ENCODE measurements at regions not wholly inside any gene's neighbourhood (a gene's known extent, or its start where the extent isn't known, plus 50 kb on each side); places are given as distances from the start of the nearest gene placed in this dataset.
A peak's percentile ranks its signal among the peaks of the same experiment; 100 is the strongest.

DNA sequence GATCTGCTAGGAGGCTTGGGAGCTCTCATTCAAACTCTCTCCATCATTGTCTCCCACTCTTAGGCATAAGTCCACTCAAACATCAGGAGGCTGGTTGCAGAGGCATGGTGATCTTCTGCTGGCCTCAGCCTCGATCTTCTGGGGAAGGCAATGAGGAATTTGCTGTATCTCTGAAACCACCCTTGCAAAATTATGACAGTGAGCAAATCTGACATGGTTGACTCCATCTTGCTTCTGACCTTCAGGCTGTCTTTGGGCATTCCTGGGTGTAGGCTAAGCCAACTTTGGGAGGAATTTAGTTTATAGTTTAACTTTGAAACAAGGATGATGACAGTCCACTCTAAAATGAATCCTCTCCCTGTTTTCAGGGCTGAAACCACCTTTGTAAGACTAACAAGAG is 84.1 kb upstream of the ABCC4 start:
- no peak for ATAC-seq

DNA sequence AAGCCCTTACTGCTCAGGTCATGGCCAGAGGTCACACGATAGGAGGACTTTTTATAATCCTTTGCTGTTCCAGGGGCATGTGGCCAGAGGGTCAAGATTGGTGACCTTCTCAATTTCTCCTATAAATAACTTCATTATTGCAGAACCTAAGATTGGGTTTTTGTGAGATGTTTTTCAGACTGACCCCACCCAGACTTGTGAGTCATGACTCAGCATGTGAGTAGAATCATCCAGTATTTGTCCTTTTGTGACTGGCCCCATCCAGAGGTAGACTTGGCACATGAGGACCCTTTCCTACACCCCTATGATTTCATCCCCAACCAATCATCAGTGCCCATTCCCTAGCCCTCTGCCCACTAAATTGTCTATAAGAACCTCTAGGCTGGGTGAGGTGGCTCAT is 84.5 kb upstream of the ABCC4 start:
- Histone ChIP-seq H3K36me3 (no peaks in the 10 kb centered on the region), H3K4me3 (no peak overlapping the region), H3K27ac (no peak overlapping the region), H3K4me1 (no peaks in the 10 kb centered on the region), H3K27me3 (no peaks in the 10 kb centered on the region), H3K9me3 (no peaks in the 10 kb centered on the region)
- DNase-seq (no peak), ATAC-seq (no peak)
- no peak for TF ChIP-seq POLR2A (IDR thresholded peaks at IDR 0.05)
- TF ChIP-seq, protein P1, sequence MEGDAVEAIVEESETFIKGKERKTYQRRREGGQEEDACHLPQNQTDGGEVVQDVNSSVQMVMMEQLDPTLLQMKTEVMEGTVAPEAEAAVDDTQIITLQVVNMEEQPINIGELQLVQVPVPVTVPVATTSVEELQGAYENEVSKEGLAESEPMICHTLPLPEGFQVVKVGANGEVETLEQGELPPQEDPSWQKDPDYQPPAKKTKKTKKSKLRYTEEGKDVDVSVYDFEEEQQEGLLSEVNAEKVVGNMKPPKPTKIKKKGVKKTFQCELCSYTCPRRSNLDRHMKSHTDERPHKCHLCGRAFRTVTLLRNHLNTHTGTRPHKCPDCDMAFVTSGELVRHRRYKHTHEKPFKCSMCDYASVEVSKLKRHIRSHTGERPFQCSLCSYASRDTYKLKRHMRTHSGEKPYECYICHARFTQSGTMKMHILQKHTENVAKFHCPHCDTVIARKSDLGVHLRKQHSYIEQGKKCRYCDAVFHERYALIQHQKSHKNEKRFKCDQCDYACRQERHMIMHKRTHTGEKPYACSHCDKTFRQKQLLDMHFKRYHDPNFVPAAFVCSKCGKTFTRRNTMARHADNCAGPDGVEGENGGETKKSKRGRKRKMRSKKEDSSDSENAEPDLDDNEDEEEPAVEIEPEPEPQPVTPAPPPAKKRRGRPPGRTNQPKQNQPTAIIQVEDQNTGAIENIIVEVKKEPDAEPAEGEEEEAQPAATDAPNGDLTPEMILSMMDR (IDR thresholded peaks at IDR 0.05) = no peak
- WGBS (ENCODE audit: insufficient coverage, low coverage, low lambda C conversion rate, missing lambda C conversion rate) = 38% methylated on average over 1 of the region's 1 CpG
- intact Hi-C loops (cut with DNase I) = no loop called here

More for the DNA sequence above, 84.1 kb upstream of the ABCC4 start:
- no peaks in the 10 kb centered on the region for H3K9me3 ChIP-seq
- no peak for DNase-seq
- 33% methylated on average over 1 of the region's 1 CpG for WGBS (ENCODE audit: insufficient coverage, low coverage, low lambda C conversion rate, missing lambda C conversion rate)
- peaks cover 0 to 2% (median 0%) of the 10 kb centered on the region in 4 donors for H3K4me1 ChIP-seq
- no peaks in the 10 kb centered on the region for H3K36me3 ChIP-seq
- no peak for TF ChIP-seq POLR2A (IDR thresholded peaks at IDR 0.05)
- TF ChIP-seq, protein P1 (IDR thresholded peaks at IDR 0.05) = no peak
- no peak overlapping the region for H3K4me3 ChIP-seq
- intact Hi-C loops (cut with DNase I) = no loop called here
- H3K27ac ChIP-seq = no peak overlapping the region
- no peaks in the 10 kb centered on the region for H3K27me3 ChIP-seq

DNA sequence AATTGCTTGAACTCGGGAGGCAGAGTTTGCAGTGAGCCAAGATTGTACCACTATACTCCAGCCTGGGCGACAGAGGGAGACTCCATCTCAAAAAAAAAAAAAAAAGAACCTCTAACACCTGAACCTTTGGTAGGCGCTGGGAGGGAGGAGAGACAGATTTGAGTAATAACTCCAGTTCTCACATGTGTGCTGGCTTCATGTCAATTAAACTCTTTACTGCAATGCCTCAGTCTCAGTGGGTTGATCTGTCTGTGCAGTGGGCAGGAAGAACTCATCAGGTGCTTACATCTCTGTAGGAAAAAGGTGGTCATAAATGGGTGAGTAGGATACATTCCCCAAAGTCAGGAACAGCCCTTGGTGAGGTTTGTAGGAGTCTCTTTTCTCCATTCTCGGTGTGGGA is 85.1 kb upstream of the ABCC4 start:
- TF ChIP-seq, protein P1 (IDR thresholded peaks at IDR 0.05) = no peak
- no peak for TF ChIP-seq POLR2A (IDR thresholded peaks at IDR 0.05)
- 78% methylated on average over 2 of the region's 4 CpGs for WGBS (ENCODE audit: insufficient coverage, low coverage, low lambda C conversion rate, missing lambda C conversion rate)
- Histone ChIP-seq H3K9me3 (no peaks in the 10 kb centered on the region), H3K36me3 (no peaks in the 10 kb centered on the region), H3K27ac (no peak overlapping the region), H3K4me3 (no peak overlapping the region), H3K4me1 (no peaks in the 10 kb centered on the region), H3K27me3 (no peaks in the 10 kb centered on the region)
- intact Hi-C loops (cut with DNase I) = no loop called here
- ATAC-seq (no peak), DNase-seq (no peak)

DNA sequence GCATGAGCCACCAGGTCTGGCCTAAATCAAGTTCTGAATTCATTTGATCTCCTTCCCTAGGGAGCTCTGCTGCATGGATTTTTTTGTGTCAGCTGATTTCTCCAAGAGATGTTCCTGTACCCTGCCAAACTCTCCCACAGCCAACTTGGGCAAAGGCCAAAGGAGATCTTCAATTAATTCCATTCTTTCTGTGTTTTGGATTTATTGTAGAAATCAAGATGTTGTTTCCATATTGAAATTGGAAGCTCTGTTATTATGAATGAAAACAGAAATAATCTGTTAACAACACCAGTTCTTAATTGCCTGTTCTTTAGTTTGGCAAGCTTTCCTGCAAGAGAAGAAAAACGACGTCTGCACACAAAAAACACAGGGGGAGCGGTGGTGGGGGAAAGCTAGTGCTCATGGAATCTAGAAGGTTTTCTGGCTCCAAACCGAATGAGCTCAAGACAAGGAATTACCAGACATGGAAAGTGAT is 86.5 kb upstream of the ABCC4 start:
- no peaks in the 10 kb centered on the region for H3K9me3 ChIP-seq
- no peak overlapping the region for H3K27ac ChIP-seq
- peak in 1 of 4 donors; percentile 19 for ATAC-seq
- no peak for DNase-seq
- no peaks in the 10 kb centered on the region for H3K27me3 ChIP-seq
- 52% methylated on average over 4 of the region's 4 CpGs for WGBS (ENCODE audit: insufficient coverage, low coverage, low lambda C conversion rate, missing lambda C conversion rate)
- no peaks in the 10 kb centered on the region for H3K36me3 ChIP-seq
- no peaks in the 10 kb centered on the region for H3K4me1 ChIP-seq
- no peak overlapping the region for H3K4me3 ChIP-seq
- intact Hi-C loops (cut with DNase I) = no loop called here
- TF ChIP-seq, protein P1 (IDR thresholded peaks at IDR 0.05) = no peak
- TF ChIP-seq POLR2A (IDR thresholded peaks at IDR 0.05) = no peak

Measured in right lobe of liver (tissue), 6 donors.